IPS DF 6.9 (cell line): ENCODE measurements at regions not wholly inside any gene's neighbourhood (a gene's known extent, or its start where the extent isn't known, plus 50 kb on each side); places are given as distances from the start of the nearest gene placed in this dataset.
"Not testable (repeated sequence)": the region's sequence is repeated elsewhere in the genome, so short reads cannot be mapped to it uniquely, and the experiment has no call there.

ENCODE experiments used
- DNase-seq: peaks from one replicate; pipeline ENCODE4 v3.0.0-alpha.2; 2013; ENCODE audit warnings: low read depth, low spot score
- H3K27ac ChIP-seq: one replicate; pipeline ENCODE4 v1.5.1; 2013; ENCODE audit warnings: low read length, control low read depth
- H3K27me3 ChIP-seq: 2 replicates; pipeline ENCODE4 v1.6.1; 2013; ENCODE audit warnings: mild to moderate bottlenecking, low read length; ENCODE audit not compliant: control insufficient read depth, insufficient read depth
- H3K36me3 ChIP-seq: 2 replicates; pipeline ENCODE4 v1.6.1; 2013; ENCODE audit warnings: low read length; ENCODE audit not compliant: control insufficient read depth, insufficient read depth
- H3K4me1 ChIP-seq: 2 replicates; pipeline ENCODE4 v1.6.1; 2013; ENCODE audit warnings: low read length; ENCODE audit not compliant: control insufficient read depth, insufficient read depth
- H3K4me3 ChIP-seq: 2 replicates; pipeline ENCODE4 v1.5.1; 2013; ENCODE audit warnings: mild to moderate bottlenecking, low read length
- H3K9me3 ChIP-seq: 2 replicates; pipeline ENCODE4 v1.6.1; 2013; ENCODE audit warnings: low read length, inconsistent platforms; ENCODE audit not compliant: control insufficient read depth, insufficient read depth
- WGBS: extraction: QIAGEN DNeasy Blood & Tissue Kit; methylation state at CpG from one replicate; pipeline ENCODE4 v1.1.7; 2013; ENCODE audit warnings: mixed read lengths, missing lambda C conversion rate; ENCODE audit not compliant: insufficient read length, insufficient coverage; 5-methylcytosine and 5-hydroxymethylcytosine counted together

DNA sequence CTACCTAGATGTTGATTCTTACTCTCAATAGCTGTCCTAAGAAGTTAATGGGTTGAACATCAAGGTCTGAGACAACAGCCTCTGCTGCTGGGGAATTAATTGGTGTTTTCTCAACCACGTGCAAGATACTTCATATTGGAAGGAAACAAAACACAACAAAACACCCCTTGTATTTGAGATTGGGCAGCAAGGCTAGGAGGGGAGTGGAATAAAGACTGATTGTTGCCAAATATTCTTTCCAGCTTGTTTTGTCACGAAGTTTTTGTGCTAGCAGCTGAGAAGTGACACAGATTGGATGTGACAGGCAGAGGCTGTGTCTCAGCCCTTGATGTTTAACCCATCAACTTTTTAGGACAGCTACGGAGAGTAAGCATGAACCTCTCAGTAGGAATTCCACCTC lies 808.4 kb downstream of the IGSF11 start:
- H3K27ac ChIP-seq = no peak overlapping the region
- no peaks in the 10 kb centered on the region for H3K4me1 ChIP-seq
- no peaks in the 10 kb centered on the region for H3K9me3 ChIP-seq
- H3K4me3 ChIP-seq = no peak overlapping the region
- DNase-seq = no peak
- no peaks in the 10 kb centered on the region for H3K36me3 ChIP-seq
- WGBS = no CpG with 5 or more reads among the region's 3 CpGs
- H3K27me3 ChIP-seq = no peaks in the 10 kb centered on the region

DNA sequence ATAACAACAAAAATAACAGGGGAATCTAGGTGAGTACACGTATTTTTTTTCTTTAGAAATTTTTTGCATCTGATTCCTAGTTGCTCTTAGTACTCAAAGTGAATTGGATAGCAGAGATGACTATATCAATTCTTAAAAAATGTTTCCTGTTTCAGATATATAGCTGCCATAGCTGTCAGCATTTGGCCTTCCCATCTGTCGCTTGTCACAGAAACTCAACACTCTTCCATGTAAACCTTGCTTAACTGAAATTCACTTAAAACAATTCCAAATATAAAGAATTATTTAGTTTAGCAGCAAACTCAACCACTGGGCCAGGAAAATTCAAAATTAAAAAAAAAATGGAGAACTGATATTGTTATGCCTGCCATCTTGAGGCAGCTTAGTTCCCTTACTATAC lies 807.5 kb downstream of the IGSF11 start:
- no peak overlapping the region for H3K27ac ChIP-seq
- H3K4me1 ChIP-seq = no peaks in the 10 kb centered on the region
- H3K4me3 ChIP-seq = no peak overlapping the region
- no peak for DNase-seq
- H3K9me3 ChIP-seq = no peaks in the 10 kb centered on the region
- no peaks in the 10 kb centered on the region for H3K36me3 ChIP-seq
- H3K27me3 ChIP-seq = no peaks in the 10 kb centered on the region
- no CpG with 5 or more reads among the region's 2 CpGs for WGBS

DNA sequence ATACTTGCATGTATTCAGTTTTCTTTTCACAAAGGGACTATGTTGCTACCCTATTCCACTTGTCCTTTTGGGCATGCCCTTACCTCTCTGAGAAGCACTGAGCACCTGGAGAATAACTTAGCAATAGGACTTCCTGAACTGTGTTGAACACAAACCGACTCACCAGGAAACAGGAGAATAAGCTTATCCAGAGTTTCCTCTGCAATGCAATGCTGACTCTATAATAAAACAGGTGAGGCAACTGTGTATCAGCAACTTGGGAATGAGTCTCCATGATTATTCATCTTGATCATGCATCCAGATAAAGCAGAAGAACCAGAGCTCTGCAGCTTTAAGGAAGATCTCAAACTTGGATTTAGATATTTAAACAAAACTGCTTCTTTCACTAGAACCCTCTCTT lies 806.5 kb downstream of the IGSF11 start:
- no peak for DNase-seq
- WGBS = no CpG with 5 or more reads among the region's 1 CpG

GRCh38 chr3:118229196-118229595 lies 805.5 kb downstream of the IGSF11 start:
- no CpG with 5 or more reads among the region's 1 CpG for WGBS
- no peaks in the 10 kb centered on the region for H3K4me1 ChIP-seq
- no peaks in the 10 kb centered on the region for H3K9me3 ChIP-seq
- H3K36me3 ChIP-seq = no peaks in the 10 kb centered on the region
- no peak for DNase-seq
- no peak overlapping the region for H3K4me3 ChIP-seq
- no peaks in the 10 kb centered on the region for H3K27me3 ChIP-seq
- H3K27ac ChIP-seq = no peak overlapping the region

More for the DNA sequence above, 806.5 kb downstream of the IGSF11 start:
- Histone ChIP-seq H3K27me3 (no peaks in the 10 kb centered on the region), H3K36me3 (no peaks in the 10 kb centered on the region), H3K27ac (no peak overlapping the region), H3K4me1 (no peaks in the 10 kb centered on the region), H3K4me3 (no peak overlapping the region), H3K9me3 (no peaks in the 10 kb centered on the region)

GRCh38 chr3:118231578-118231977 lies 803.1 kb downstream of the IGSF11 start:
- H3K27ac ChIP-seq = no peak overlapping the region
- no CpG with 5 or more reads among the region's 2 CpGs for WGBS
- no peak for DNase-seq
- H3K36me3 ChIP-seq = no peaks in the 10 kb centered on the region
- no peaks in the 10 kb centered on the region for H3K9me3 ChIP-seq
- no peak overlapping the region for H3K4me3 ChIP-seq
- no peaks in the 10 kb centered on the region for H3K4me1 ChIP-seq
- H3K27me3 ChIP-seq = no peaks in the 10 kb centered on the region

DNA sequence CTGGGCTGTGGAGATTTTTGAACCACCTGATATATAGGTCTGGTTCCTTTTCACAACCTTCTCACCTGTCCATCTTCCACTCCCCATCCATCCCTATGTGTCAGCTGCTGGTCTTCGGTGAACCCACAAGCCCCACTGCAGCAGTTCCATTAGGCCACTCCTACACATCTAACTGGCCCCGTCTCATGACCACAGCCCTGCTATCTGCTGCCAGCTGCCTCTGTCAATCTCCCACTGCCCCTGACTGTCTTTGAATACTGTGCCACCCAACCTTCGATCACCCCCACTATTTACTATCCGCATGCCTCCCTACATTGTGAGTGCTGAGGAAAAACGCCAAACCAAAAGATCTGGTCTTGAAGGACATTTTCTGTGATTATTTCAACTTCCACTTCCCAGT lies 795.4 kb downstream of the IGSF11 start:
- no peaks in the 10 kb centered on the region for H3K27me3 ChIP-seq
- DNase-seq = no peak
- no peaks in the 10 kb centered on the region for H3K36me3 ChIP-seq
- no peak overlapping the region for H3K4me3 ChIP-seq
- H3K4me1 ChIP-seq = no peaks in the 10 kb centered on the region
- H3K27ac ChIP-seq = no peak overlapping the region
- no peaks in the 10 kb centered on the region for H3K9me3 ChIP-seq
- no CpG with 5 or more reads among the region's 5 CpGs for WGBS

DNA sequence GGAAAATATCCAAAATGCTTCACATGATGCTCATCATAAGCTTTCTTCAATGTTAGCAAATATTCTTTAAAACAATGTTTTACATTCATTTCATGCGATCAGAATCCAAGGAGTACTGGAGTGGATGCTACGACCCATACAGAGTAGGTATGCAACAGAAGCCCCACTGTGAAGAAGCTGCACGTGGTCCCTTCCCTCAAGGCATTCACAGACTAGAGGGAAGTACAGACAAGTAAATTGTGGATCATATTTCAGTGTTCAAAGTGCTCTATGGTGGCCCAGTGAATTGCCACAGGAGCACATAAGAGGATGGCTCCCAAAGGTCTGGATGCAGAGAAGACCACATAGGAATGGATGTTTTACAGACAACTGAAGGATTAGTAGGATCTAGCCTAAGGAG lies 789.9 kb downstream of the IGSF11 start:
- DNase-seq = no peak
- no peak overlapping the region for H3K4me3 ChIP-seq
- H3K36me3 ChIP-seq = no peaks in the 10 kb centered on the region
- no CpG with 5 or more reads among the region's 3 CpGs for WGBS
- no peak overlapping the region for H3K27ac ChIP-seq
- no peaks in the 10 kb centered on the region for H3K27me3 ChIP-seq
- H3K4me1 ChIP-seq = no peaks in the 10 kb centered on the region
- no peaks in the 10 kb centered on the region for H3K9me3 ChIP-seq

DNA sequence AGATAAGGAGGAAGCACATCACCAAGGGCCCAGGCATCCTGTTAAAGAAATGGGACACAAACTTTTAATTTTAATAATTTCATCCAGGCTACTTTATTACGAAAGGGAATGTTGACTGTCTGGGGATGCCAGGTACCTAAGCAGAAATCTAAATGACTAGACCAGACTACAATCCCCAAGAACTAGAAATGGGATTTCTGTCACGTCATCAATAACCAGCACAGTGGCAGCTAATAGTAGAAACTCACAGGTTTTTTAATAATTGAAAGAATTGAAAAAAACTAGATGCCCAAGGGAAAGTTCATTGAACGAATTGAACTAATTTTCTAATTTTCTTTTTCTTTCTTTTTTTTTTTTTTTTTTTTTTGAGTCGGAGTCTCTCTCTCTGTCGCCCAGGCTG lies 789.3 kb downstream of the IGSF11 start:
- Histone ChIP-seq H3K27ac (no peak overlapping the region), H3K4me1 (no peaks in the 10 kb centered on the region), H3K27me3 (no peaks in the 10 kb centered on the region), H3K9me3 (no peaks in the 10 kb centered on the region), H3K36me3 (no peaks in the 10 kb centered on the region), H3K4me3 (no peak overlapping the region)
- DNase-seq = no peak
- no CpG with 5 or more reads among the region's 5 CpGs for WGBS

GRCh38 chr3:118258850-118259249 lies 775.8 kb downstream of the IGSF11 start:
- H3K36me3 ChIP-seq, H3K27me3 ChIP-seq, H3K4me1 ChIP-seq, H3K4me3 ChIP-seq, H3K9me3 ChIP-seq, H3K27ac ChIP-seq, DNase-seq: not testable (repeated sequence)
- WGBS = no CpG with 5 or more reads among the region's 1 CpG

DNA sequence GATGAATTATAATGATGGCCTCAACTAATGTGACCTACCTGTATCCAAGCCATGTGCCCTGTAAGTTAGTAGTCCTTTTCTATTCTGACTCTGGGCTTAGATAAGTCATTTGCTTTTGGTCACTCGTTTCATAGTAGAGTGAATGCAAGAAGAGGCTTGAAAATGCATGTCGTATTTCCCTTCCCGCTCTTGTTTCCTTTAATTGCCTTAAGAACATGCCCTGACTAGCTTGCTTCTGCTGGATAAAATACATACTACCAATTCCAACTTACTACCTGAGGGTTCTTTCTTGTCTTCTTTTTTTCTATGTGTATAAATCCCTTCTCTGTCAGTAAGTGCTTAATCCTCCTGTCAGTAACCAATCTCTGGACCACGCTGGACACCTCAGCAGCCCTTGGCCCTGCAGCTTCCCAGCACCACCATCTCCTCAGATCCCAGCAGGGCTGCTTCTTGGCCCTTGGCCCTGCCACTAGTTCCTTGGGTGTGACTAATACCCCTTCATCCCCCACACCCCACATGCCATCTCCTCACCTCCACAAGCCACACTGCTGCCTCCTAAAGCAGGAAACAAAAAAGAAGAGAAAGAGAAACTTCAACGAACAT lies 771.7 kb downstream of the IGSF11 start:
- Histone ChIP-seq H3K4me3 (no peak overlapping the region), H3K27me3 (no peaks in the 10 kb centered on the region), H3K9me3 (no peaks in the 10 kb centered on the region), H3K36me3 (no peaks in the 10 kb centered on the region), H3K27ac (no peak overlapping the region), H3K4me1 (no peaks in the 10 kb centered on the region)
- no CpG with 5 or more reads among the region's 5 CpGs for WGBS
- DNase-seq = no peak

DNA sequence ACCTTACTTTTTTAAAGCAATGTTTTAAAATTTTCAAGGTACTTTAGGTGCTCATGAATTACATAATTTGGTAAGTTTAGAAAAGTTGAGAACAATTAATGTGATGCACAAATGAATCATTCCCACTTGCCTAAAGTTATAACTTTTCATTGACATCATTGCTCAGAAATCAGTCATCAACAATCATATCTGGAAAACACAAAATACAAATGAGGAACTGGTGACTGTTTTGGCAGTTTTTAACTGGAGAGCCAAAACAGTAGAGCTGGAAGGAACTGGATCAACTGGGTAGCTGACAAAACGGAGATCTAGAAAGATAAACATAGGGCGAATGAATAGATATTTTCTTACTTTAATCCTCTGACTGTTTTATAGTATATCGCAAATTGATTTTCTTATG lies 767.1 kb downstream of the IGSF11 start:
- WGBS = no CpG with 5 or more reads among the region's 3 CpGs
- no peaks in the 10 kb centered on the region for H3K9me3 ChIP-seq
- no peak for DNase-seq
- no peaks in the 10 kb centered on the region; the same call in 1 of the 2 replicates for H3K36me3 ChIP-seq
- H3K4me3 ChIP-seq = no peak overlapping the region
- H3K27ac ChIP-seq = no peak overlapping the region
- H3K27me3 ChIP-seq = no peaks in the 10 kb centered on the region
- H3K4me1 ChIP-seq = no peaks in the 10 kb centered on the region
